ENCODE measurements at regions not wholly inside any gene's neighbourhood (a gene's known extent, or its start where the extent isn't known, plus 50 kb on each side); places are given as distances from the start of the nearest gene placed in this dataset.

DNA sequence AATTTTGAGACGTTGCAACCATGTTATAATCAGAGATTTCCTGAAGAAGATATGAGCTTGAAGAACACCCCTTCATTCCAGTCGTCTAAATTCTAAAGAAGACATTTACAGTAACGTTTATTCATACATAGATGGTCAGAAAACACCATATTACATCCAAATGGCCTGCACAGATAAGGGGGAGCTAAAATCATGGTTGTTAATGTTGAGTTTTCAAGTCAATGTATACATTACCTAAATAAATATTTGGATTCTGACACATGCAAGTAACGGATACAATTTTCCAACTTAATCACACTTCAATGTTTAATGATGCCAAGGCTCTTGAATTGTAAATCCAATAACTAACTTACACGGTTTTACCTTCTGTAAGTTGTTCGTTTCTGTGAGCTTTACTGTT, 318.4 kb downstream of the SLC6A15 start:
- no peaks in the 10 kb centered on the region for H3K4me1 ChIP-seq
- no peaks in the 10 kb centered on the region for H3K27me3 ChIP-seq
- no peak for ATAC-seq
- H3K36me3 ChIP-seq = no peaks in the 10 kb centered on the region
- no peaks in the 10 kb centered on the region for H3K9me3 ChIP-seq
- DNase-seq = no peak
- TF ChIP-seq, protein P1, sequence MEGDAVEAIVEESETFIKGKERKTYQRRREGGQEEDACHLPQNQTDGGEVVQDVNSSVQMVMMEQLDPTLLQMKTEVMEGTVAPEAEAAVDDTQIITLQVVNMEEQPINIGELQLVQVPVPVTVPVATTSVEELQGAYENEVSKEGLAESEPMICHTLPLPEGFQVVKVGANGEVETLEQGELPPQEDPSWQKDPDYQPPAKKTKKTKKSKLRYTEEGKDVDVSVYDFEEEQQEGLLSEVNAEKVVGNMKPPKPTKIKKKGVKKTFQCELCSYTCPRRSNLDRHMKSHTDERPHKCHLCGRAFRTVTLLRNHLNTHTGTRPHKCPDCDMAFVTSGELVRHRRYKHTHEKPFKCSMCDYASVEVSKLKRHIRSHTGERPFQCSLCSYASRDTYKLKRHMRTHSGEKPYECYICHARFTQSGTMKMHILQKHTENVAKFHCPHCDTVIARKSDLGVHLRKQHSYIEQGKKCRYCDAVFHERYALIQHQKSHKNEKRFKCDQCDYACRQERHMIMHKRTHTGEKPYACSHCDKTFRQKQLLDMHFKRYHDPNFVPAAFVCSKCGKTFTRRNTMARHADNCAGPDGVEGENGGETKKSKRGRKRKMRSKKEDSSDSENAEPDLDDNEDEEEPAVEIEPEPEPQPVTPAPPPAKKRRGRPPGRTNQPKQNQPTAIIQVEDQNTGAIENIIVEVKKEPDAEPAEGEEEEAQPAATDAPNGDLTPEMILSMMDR (IDR thresholded peaks at IDR 0.05) = no peak
- no peak for TF ChIP-seq POLR2A (IDR thresholded peaks at IDR 0.05)
- 30% methylated on average over 6 of the region's 6 CpGs for WGBS (ENCODE audit: insufficient coverage, low coverage, low lambda C conversion rate, missing lambda C conversion rate)
- intact Hi-C loops (cut with DNase I) = no loop called here
- no peak overlapping the region for H3K27ac ChIP-seq
- H3K4me3 ChIP-seq = no peak overlapping the region

DNA sequence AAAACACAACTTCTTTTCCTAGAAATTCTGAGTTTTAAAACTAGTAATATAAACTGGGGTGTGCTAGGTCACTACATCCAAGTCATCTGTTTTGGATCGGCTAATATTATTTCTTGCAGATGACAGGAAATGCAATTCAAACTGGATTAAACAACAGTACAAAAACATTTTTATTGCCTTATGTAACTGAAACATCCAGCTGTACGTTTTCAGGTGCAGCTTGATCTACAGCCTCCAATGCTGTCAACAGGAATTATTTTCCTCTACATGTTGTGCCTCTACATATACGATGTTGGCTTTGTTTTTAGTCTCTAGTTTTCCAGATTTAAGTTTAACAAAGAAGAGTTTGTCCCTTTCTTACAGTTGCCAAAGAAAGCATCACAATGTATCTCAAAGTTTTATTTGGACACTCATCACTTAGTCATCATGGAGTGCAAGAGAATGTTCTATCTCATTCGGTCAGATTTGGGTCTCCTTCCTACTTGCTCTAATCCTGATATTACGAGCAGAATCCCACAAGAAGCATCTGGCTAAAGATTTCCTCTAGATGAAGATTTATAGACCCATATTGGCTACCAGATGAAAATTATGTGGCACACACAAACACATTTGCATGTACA, 326.7 kb downstream of the SLC6A15 start:
- H3K9me3 ChIP-seq = no peaks in the 10 kb centered on the region
- TF ChIP-seq POLR2A (IDR thresholded peaks at IDR 0.05) = no peak
- TF ChIP-seq, protein P1 (IDR thresholded peaks at IDR 0.05) = no peak
- ATAC-seq (no peak), DNase-seq (no peak)
- no peak overlapping the region for H3K27ac ChIP-seq
- intact Hi-C loops (cut with DNase I) = no loop called here
- 33% methylated on average over 5 of the region's 5 CpGs for WGBS (ENCODE audit: insufficient coverage, low coverage, low lambda C conversion rate, missing lambda C conversion rate)
- no peaks in the 10 kb centered on the region for H3K27me3 ChIP-seq
- H3K4me3 ChIP-seq = no peak overlapping the region
- H3K36me3 ChIP-seq = no peaks in the 10 kb centered on the region
- H3K4me1 ChIP-seq = no peaks in the 10 kb centered on the region

DNA sequence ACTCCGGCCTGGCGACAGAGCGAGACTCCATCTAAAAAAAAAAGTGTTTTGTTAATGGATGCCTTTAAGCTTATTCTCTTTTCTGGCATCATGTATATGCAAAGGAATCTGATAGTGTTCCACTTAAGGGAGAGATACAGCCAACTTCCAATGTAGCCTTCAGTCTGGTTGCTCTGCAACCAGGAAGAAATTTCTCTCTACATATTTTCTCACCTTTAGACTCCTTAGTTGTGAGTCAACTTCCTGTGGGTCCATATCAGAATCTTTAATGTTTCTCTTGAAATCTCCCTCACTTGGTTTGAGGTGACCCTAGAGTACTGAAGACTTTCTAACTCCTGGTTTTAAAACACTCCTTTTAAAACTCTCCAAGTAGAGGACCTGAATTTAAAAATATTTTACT, 340.4 kb downstream of the SLC6A15 start:
- H3K4me1 ChIP-seq = no peaks in the 10 kb centered on the region
- H3K9me3 ChIP-seq = no peaks in the 10 kb centered on the region
- no peak for DNase-seq
- WGBS (ENCODE audit: insufficient coverage, low coverage, low lambda C conversion rate, missing lambda C conversion rate) = 52% methylated on average over 3 of the region's 3 CpGs
- no peak for ATAC-seq
- TF ChIP-seq POLR2A (IDR thresholded peaks at IDR 0.05) = no peak
- TF ChIP-seq, protein P1 (IDR thresholded peaks at IDR 0.05) = no peak
- H3K36me3 ChIP-seq = no peaks in the 10 kb centered on the region
- H3K4me3 ChIP-seq = no peak overlapping the region
- H3K27me3 ChIP-seq = no peaks in the 10 kb centered on the region
- intact Hi-C loops (cut with DNase I) = no loop called here
- no peak overlapping the region for H3K27ac ChIP-seq

DNA sequence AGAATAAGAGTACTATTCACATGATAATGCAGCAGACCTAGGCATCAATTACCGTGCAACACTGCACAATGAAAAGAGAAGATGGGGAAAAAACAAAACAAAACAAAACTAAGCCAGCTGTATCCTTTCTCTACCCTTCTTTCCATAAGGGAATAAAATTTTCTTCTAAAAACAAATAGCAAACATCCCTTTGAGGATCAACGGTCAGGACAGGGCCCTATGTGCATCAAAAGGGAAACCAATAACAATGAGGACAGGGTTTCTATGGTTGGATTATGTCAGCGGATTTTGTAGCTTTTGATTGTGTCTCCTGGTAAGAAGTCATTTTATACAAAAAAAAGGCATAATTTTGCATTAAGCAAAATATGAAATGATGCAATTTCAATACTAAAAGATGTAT, 350.3 kb downstream of the SLC6A15 start:
- Histone ChIP-seq H3K9me3 (no peaks in the 10 kb centered on the region), H3K36me3 (no peaks in the 10 kb centered on the region), H3K27ac (no peak overlapping the region), H3K4me1 (no peaks in the 10 kb centered on the region), H3K27me3 (no peaks in the 10 kb centered on the region), H3K4me3 (no peak overlapping the region)
- DNase-seq = no peak
- intact Hi-C loops (cut with DNase I) = no loop called here
- no peak for ATAC-seq
- no peak for TF ChIP-seq POLR2A (IDR thresholded peaks at IDR 0.05)
- TF ChIP-seq, protein P1 (IDR thresholded peaks at IDR 0.05) = no peak
- WGBS (ENCODE audit: insufficient coverage, low coverage, low lambda C conversion rate, missing lambda C conversion rate) = 32% methylated on average over 3 of the region's 3 CpGs

DNA sequence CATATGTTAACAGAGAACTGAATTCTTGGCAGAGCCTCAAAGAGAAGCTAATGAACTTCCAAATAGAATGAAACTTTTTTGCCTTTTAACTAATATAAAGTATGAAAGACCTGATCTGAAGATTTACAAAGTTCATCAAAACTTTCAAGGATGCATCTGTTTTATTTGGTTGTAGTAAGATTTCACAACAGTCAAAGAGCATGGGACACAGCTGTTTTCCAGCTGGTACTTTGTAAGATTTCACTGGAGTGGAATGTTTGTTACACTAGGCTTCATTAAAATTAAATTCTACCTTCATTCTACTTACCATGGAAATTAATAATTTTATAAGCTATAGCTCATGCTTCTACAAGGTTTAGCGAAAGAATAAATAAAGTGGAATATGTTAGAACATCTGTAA, 351.2 kb downstream of the SLC6A15 start:
- H3K4me1 ChIP-seq = no peaks in the 10 kb centered on the region
- H3K27me3 ChIP-seq = no peaks in the 10 kb centered on the region
- intact Hi-C loops (cut with DNase I) = no loop called here
- H3K27ac ChIP-seq = no peak overlapping the region
- 71% methylated on average over 1 of the region's 1 CpG for WGBS (ENCODE audit: insufficient coverage, low coverage, low lambda C conversion rate, missing lambda C conversion rate)
- H3K36me3 ChIP-seq = no peaks in the 10 kb centered on the region
- DNase-seq (no peak), ATAC-seq (no peak)
- no peaks in the 10 kb centered on the region for H3K9me3 ChIP-seq
- H3K4me3 ChIP-seq = no peak overlapping the region
- no peak for TF ChIP-seq POLR2A (IDR thresholded peaks at IDR 0.05)
- TF ChIP-seq, protein P1 (IDR thresholded peaks at IDR 0.05) = no peak

Measured in right lobe of liver (tissue), 6 donors.